ENCODE measurements at regions not wholly inside any gene's neighbourhood (a gene's known extent, or its start where the extent isn't known, plus 50 kb on each side); places are given as distances from the start of the nearest gene placed in this dataset.
"Not testable (repeated sequence)": the region's sequence is repeated elsewhere in the genome, so short reads cannot be mapped to it uniquely, and the experiment has no call there.

GRCh38 chr2:220748875-220749479 is 823.1 kb downstream of the EPHA4 start:
- DNase-seq: no peak

- DNase-seq: no peak
Observed at GRCh38 chr2:220753486-220753885, 818.6 kb downstream of the EPHA4 start.

- no peak for DNase-seq
Observed at GRCh38 chr2:220756653-220757052, 815.5 kb downstream of the EPHA4 start.

GRCh38 chr2:220758376-220758775 is 813.7 kb downstream of the EPHA4 start:
- not testable (repeated sequence) for DNase-seq

GRCh38 chr2:220764171-220764570 is 807.9 kb downstream of the EPHA4 start:
- DNase-seq: no peak

- DNase-seq: no peak
Observed at GRCh38 chr2:220767591-220768255, 804.4 kb downstream of the EPHA4 start.

GRCh38 chr2:220775856-220776488 is 796.1 kb downstream of the EPHA4 start:
- DNase-seq: no peak

- DNase-seq: not testable (repeated sequence)
Observed at GRCh38 chr2:220779076-220779475, 793.0 kb downstream of the EPHA4 start.

- no peak for DNase-seq
Observed at GRCh38 chr2:220779511-220779910, 792.6 kb downstream of the EPHA4 start.

- DNase-seq: no peak
Observed at GRCh38 chr2:220779931-220780330, 792.2 kb downstream of the EPHA4 start.

- no peak for DNase-seq
Observed at GRCh38 chr2:220781622-220782241, 790.4 kb downstream of the EPHA4 start.

- DNase-seq: no peak
Observed at GRCh38 chr2:220782609-220783113, 789.4 kb downstream of the EPHA4 start.

GRCh38 chr2:220783671-220784070 is 788.4 kb downstream of the EPHA4 start:
- DNase-seq: no peak

GRCh38 chr2:220785178-220785577 is 786.9 kb downstream of the EPHA4 start:
- no peak for DNase-seq

- no peak for DNase-seq
Observed at GRCh38 chr2:220786216-220786615, 785.9 kb downstream of the EPHA4 start.

- DNase-seq: no peak
Observed at GRCh38 chr2:220787251-220787650, 784.9 kb downstream of the EPHA4 start.

- DNase-seq: no peak
Observed at GRCh38 chr2:220789961-220790360, 782.1 kb downstream of the EPHA4 start.

GRCh38 chr2:220795705-220796104 is 776.4 kb downstream of the EPHA4 start:
- no peak for DNase-seq

- no peak for DNase-seq
Observed at GRCh38 chr2:220811115-220811514, 761.0 kb downstream of the EPHA4 start.

GRCh38 chr2:220811952-220812570 is 760.0 kb downstream of the EPHA4 start:
- DNase-seq: no peak

- DNase-seq: no peak
Observed at GRCh38 chr2:220814441-220814840, 757.7 kb downstream of the EPHA4 start.

GRCh38 chr2:220815698-220816097 is 756.4 kb downstream of the EPHA4 start:
- no peak for DNase-seq

- DNase-seq: no peak
Observed at GRCh38 chr2:220821683-220822082, 750.4 kb downstream of the EPHA4 start.

All from effector CD8-positive, alpha-beta T cell (primary cell).